NCI-H460 (cell line): ENCODE measurements at regions not wholly inside any gene's neighbourhood (a gene's known extent, or its start where the extent isn't known, plus 50 kb on each side); places are given as distances from the start of the nearest gene placed in this dataset.
"Not testable (repeated sequence)": the region's sequence is repeated elsewhere in the genome, so short reads cannot be mapped to it uniquely, and the experiment has no call there.

Source experiments
- DNase-seq: peaks from one replicate; pipeline ENCODE4 v3.0.0-alpha.2; 2016; ENCODE audit warnings: low read depth; ENCODE audit errors: extremely low read depth

GRCh38 chr1:69055194-69055593 is 512.5 kb upstream of the LRRC7 start:
- DNase-seq, result no peak

GRCh38 chr1:69058454-69058853 is 509.3 kb upstream of the LRRC7 start:
- no peak for DNase-seq

GRCh38 chr1:69070660-69071373 is 496.9 kb upstream of the LRRC7 start:
- DNase-seq, result no peak

GRCh38 chr1:69073176-69073575 is 494.5 kb upstream of the LRRC7 start:
- no peak for DNase-seq

GRCh38 chr1:69076631-69077030 is 491.1 kb upstream of the LRRC7 start:
- DNase-seq, result no peak

- no peak for DNase-seq
Measured at GRCh38 chr1:69077198-69077597, 490.5 kb upstream of the LRRC7 start.

GRCh38 chr1:69077633-69078032 is 490.1 kb upstream of the LRRC7 start:
- no peak for DNase-seq

GRCh38 chr1:69081668-69082067 is 486.1 kb upstream of the LRRC7 start:
- DNase-seq, result no peak

- DNase-seq, result no peak
Measured at GRCh38 chr1:69082312-69082711, 485.4 kb upstream of the LRRC7 start.

- DNase-seq, result no peak
Measured at GRCh38 chr1:69086148-69086547, 481.6 kb upstream of the LRRC7 start.

GRCh38 chr1:69088571-69088970 is 479.2 kb upstream of the LRRC7 start:
- no peak for DNase-seq

- DNase-seq, result no peak
Measured at GRCh38 chr1:69090170-69090569, 477.6 kb upstream of the LRRC7 start.

- no peak for DNase-seq
Measured at GRCh38 chr1:69090752-69091151, 477.0 kb upstream of the LRRC7 start.

- not testable (repeated sequence) for DNase-seq
Measured at GRCh38 chr1:69102058-69102457, 465.7 kb upstream of the LRRC7 start.

GRCh38 chr1:69103213-69103612 is 464.5 kb upstream of the LRRC7 start:
- no peak for DNase-seq

- no peak for DNase-seq
Measured at GRCh38 chr1:69103705-69104385, 463.9 kb upstream of the LRRC7 start.

- no peak for DNase-seq
Measured at GRCh38 chr1:69104894-69105293, 462.8 kb upstream of the LRRC7 start.

GRCh38 chr1:69109277-69109676 is 458.4 kb upstream of the LRRC7 start:
- DNase-seq, result no peak

- no peak for DNase-seq
Measured at GRCh38 chr1:69110851-69111250, 456.9 kb upstream of the LRRC7 start.

GRCh38 chr1:69120126-69120741 is 447.5 kb upstream of the LRRC7 start:
- not testable (repeated sequence) for DNase-seq

GRCh38 chr1:69120817-69121216 is 446.9 kb upstream of the LRRC7 start:
- DNase-seq, result no peak

GRCh38 chr1:69121723-69122122 is 446.0 kb upstream of the LRRC7 start:
- no peak for DNase-seq
